Posterior cingulate gyrus (tissue), 11 donors: ENCODE measurements at regions not wholly inside any gene's neighbourhood (a gene's known extent, or its start where the extent isn't known, plus 50 kb on each side); places are given as distances from the start of the nearest gene placed in this dataset.

Source experiments
- DNase-seq, 10 donors: peaks; one replicate each; pipeline versions ENCODE4 v3.0.0 to v3.0.0-alpha.2; 2020 to 2021; ENCODE audit warnings: mixed read lengths in 3 of 10
- intact Hi-C: fragments of 100-400 bp; cut with DNase I; formaldehyde crosslinking; loops from one replicate; pipeline ENCODE4 v1.15.1; 2023

DNA sequence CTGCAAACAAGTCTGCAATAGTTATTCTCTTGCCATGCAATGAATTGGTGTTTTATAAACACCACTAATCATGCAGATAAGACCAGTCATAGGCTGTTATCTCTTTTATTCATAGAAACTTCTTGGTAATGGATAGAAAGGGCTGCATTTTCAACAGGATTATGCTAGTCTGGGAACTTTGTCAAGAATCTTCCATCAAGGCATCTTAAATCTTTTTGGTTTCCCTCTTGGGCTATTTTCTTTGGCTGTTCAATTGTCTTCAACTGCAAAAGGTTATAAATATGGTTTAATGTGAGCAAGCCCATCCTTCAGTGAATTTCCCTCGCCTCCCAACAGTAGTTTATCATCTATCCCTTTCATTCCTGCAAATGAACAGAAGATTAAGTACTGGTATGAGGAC lies 59.0 kb upstream of the MINAR1 start:
- no peak for DNase-seq
- intact Hi-C loops, result no loop called here

DNA sequence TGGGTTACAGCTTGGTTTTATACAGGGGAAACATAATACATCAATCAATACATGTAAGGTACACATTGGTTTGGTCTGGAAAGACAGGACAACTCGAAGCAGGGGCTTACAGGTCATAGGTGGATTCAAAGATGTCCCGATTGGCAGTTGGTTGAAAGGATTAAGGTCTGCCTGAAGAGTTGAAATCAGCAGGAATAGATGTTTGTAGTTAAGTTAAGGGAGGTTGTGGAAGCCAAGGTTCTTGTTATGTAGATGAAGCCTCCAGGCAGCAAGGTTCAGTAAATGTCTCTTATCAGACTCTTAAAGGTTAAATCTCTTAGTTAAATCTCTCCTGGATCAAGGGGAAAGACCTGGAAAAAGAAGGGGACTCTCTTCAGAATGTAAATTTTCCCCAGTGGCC lies 58.4 kb upstream of the MINAR1 start:
- intact Hi-C loops, result no loop called here
- no peak for DNase-seq

DNA sequence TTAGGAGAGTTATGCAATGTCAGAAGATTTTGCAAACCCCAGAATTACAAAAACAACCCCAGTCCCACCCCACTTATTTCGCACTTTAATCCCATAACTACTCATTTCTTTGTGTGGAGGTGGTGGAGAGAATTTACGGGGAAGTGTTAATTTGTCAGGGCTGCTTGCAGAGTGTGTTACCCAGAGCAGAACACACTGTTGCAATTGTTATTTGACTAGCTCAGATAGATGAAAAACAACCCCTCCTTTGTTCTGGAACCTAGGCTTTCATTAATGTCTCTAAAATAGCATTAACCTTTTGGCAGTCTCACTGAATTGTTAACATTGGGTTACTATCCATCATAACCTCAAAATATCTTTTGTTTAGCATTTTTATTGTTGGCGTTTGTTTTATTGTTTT lies 55.8 kb upstream of the MINAR1 start:
- DNase-seq, result no peak

DNA sequence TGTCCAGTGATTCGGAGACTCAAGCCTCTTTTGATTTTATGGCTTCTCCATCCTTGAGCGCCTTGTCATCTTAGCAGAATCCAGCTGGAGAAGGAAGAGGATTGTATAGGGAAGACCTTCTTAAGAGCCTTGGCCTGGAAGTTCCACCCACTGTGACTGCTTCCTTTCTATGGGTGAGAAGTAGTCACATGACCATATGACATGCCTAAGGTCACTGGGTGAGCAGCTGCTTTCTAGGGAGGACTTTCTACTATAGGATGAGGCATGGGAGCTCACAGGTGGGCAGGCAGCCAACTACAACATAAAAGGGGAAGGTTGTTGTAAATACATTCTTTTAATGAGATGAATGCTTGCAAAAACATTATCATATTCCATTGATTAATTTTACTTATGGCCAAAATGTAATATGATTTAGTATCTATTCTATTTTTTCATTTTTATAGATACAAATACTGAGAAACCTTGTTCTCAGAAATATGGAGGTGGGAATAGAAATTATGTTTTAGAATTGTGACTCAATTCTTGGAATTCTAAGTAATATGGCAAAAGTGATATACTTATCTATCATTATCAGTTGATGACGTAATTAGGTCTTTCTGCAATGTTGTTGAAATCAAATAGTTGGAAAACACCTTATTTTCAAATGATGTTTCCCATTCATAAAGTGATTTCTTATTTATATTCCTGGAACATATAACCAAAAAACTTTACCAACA lies 53.6 kb upstream of the MINAR1 start:
- no peak for DNase-seq
- intact Hi-C loops, result no loop called here

More for the DNA sequence above, 55.8 kb upstream of the MINAR1 start:
- intact Hi-C loops, result no loop called here

DNA sequence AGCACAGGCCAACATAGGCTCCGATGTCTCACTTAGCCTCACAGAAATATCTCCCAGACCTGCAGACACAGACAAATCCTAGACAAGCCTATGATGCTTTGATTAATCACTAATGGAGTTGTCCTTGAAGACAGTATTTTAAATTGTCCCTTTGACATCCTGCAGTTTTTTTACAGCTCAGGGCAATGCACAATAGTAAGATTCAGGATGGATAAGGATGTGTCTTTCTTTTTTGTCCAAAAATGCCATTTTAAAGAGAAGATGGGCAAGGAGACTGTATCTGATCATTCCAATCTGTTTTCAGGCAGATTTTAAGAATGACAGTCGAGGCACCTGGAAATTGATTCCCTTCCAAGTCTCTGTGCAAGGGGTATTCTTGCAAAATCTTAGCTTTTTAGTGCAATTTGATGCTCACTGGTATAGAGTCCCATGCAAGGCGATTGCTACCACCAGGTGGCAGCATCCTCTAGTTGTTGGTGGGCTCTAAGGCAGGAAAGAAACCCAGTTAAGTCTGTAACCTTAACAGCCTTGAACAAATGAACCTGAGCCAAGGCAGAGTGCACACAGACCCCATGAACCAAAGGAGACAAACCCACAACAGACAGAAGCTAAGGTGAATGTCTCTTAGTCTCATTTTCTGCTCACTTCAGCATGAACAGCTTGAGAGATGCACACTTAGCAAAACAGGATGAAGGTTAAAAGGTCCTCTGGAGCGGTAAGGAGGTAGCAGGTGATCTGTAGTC lies 51.2 kb upstream of the MINAR1 start:
- DNase-seq, result peak; percentile 62 to 97 (median 87)
- intact Hi-C loops, result loop anchor here (1.0 to 5.0 kb wide), 4 partner anchors 51 to 611 kb away; partner anchors contain the start of gene MINAR1

DNA sequence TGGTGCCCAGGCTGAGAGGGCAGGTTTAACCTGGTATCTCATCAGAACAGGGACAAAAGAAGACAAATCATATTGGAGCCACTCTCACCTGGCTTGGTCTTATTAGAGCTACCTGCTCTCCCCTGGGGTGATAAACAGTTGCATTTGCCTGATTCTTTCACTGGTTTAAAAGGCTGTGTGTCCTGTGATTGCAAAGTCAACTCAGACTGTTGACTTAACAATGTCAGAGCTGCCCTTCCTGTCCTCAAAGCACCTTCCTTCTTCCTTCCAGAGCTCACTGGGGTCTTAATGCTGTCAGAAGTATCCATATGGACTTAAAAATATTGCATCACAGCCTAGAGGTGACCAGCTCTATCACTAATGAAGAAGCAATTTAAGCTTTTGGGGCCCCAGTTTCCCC lies 50.5 kb upstream of the MINAR1 start:
- intact Hi-C loops, result loop anchor here (1.0 to 5.0 kb wide), 4 partner anchors 51 to 611 kb away; partner anchors contain the start of gene MINAR1
- no peak for DNase-seq
